ENCODE measurements at regions not wholly inside any gene's neighbourhood (a gene's known extent, or its start where the extent isn't known, plus 50 kb on each side); places are given as distances from the start of the nearest gene placed in this dataset.

- TF ChIP-seq CTCF (IDR thresholded peaks at IDR 0.05; ENCODE audit: insufficient read depth, low read length, poor library complexity, severe bottlenecking) (no peak), EZH2phosphoT487 (conservative IDR thresholded peaks at IDR 0.05; ENCODE audit: low read length) (no peak)
These were observed 264.9 kb downstream of the HIVEP2 start for GRCh38 chr6:142679907-142680700.
